Heart left ventricle (tissue), 13 donors: ENCODE measurements at regions not wholly inside any gene's neighbourhood (a gene's known extent, or its start where the extent isn't known, plus 50 kb on each side); places are given as distances from the start of the nearest gene placed in this dataset.

Experiments used
- CTCF ChIP-seq, 12 donors: fragments of 200-600 bp; sonication (generic) in 4 of 12; IDR thresholded peaks; one replicate each; pipeline versions ENCODE4 v1.5.0 to v1.8.0; 2018 to 2022; ENCODE audit warnings: antibody characterized with exemption in 12 of 12, mild to moderate bottlenecking in 5 of 12
- POLR2A ChIP-seq, 2 donors: fragments of 450-650 bp; IDR thresholded peaks; one replicate each; pipeline ENCODE4 v1.6.1; 2017; ENCODE audit warnings: antibody characterized with exemption in 2 of 2, mild to moderate bottlenecking in 2 of 2, moderate library complexity in 2 of 2
- donor health status: ischemic (EF 13 %, LVEDD 7.1; RV severe dilation, severe dysfunction).
- donor health status: DM: no; HTN: yes; CAD: no.
- donor health status: DM: no; HTN: no; CAD: no.
- donor health status: ischemic (EF 25% LVEDD 6.9; RV normal size, moderate dysfunction).
- donor health status: ischemic (EF 25% LVEDD 5.7; RV mildly dilated, moderate dysfunction).
- donor health status: ischemic (EF 35%, LVEDD 5.7; RV mildly dilated, moderate dysfunction).
- donor health status: nonischemic (EF 11% LVEDD 7.7; RV severe dilation, severe dysfunction).
- donor health status: DM: yes; HTN: yes; CAD: no.
- donor health status: PGD.
- donor health status: ischemic (EF 29% LVEDD 5.4; RV normal size, mild dysfunction).
- donor health status: nonischemic (EF 23%, LVEDD 6.1; RV moderate dilation, normal function).

DNA sequence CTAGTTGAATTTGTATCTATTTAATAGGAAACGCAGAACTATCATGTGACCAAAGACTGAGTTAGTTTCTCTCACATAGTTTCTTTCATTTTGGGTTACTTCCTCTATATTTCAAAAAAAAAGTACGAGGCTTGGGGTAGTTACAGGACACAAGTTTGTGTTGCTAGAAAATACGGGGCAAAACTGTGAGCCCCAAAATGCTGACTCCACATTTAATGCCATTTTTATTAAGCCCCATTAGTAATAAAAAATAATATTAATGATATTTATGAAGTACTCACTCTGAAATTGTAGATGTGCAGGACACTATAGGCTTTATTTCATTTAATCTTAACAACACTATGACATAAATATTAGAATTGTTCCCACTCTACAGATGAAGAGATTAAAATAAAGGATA lies 268.6 kb downstream of the DTHD1 start:
- no peak for TF ChIP-seq CTCF (IDR thresholded peaks at IDR 0.05)
- no peak for TF ChIP-seq POLR2A (IDR thresholded peaks at IDR 0.05)
